Heart right ventricle (tissue), 16 donors: ENCODE measurements at regions not wholly inside any gene's neighbourhood (a gene's known extent, or its start where the extent isn't known, plus 50 kb on each side); places are given as distances from the start of the nearest gene placed in this dataset.

Experiments used
- ATAC-seq, 8 donors: fragments of 200-7000 bp; cut with Tn5 transposase; one replicate each; pipeline ENCODE4 v1.9.1; 2020; ENCODE audit warnings: mild to moderate bottlenecking in 8 of 8, moderate library complexity in 8 of 8, moderate number of reproducible peaks in 1 of 8
- DNase-seq, 2 donors: peaks; one replicate each; pipeline ENCODE4 v3.0.0-alpha.2; 2020
- H3K27ac ChIP-seq, 10 donors: fragments of 200-600 bp; sonication (generic) in 2 of 10; one replicate each; pipeline versions ENCODE4 v1.5.0 to v1.8.0; 2020 to 2022; ENCODE audit warnings: mild to moderate bottlenecking in 3 of 10
- H3K27me3 ChIP-seq, 7 donors: fragments of 200-600 bp; one replicate each; pipeline ENCODE4 v1.8.0; 2021 to 2022; ENCODE audit warnings: mild to moderate bottlenecking in 2 of 7
- H3K36me3 ChIP-seq, 9 donors: fragments of 200-600 bp; sonication (generic) in 1 of 9; one replicate each; pipeline versions ENCODE4 v1.5.0 to v1.8.0; 2020 to 2022; ENCODE audit warnings: mild to moderate bottlenecking in 2 of 9
- H3K4me1 ChIP-seq, 9 donors: fragments of 200-600 bp; sonication (generic) in 1 of 9; one replicate each; pipeline versions ENCODE4 v1.5.0 to v1.8.0; 2020 to 2022; ENCODE audit warnings: mild to moderate bottlenecking in 4 of 9
- H3K4me3 ChIP-seq, 10 donors: fragments of 200-600 bp; sonication (generic) in 2 of 10; one replicate each; pipeline versions ENCODE4 v1.5.0 to v1.8.0; 2020 to 2022; ENCODE audit warnings: mild to moderate bottlenecking in 7 of 10, moderate library complexity in 2 of 10
- H3K9me3 ChIP-seq, 11 donors: fragments of 200-600 bp in 10 of 11; sonication (generic) in 2 of 11; one replicate each; pipeline versions ENCODE4 v1.5.0 to v1.8.0; 2013 to 2022; ENCODE audit warnings: mild to moderate bottlenecking in 2 of 11, control low read depth in 1 of 11, moderate library complexity in 1 of 11
- WGBS, 2 donors: extraction: QIAGEN DNeasy Blood & Tissue Kit; methylation state at CpG; one replicate each; pipeline ENCODE4 v1.1.7; 2013; ENCODE audit warnings: inconsistent platforms in 1 of 2; 5-methylcytosine and 5-hydroxymethylcytosine counted together
- intact Hi-C, 10 donors: fragments of 100-400 bp; cut with DNase I; formaldehyde crosslinking; loops; one replicate each; pipeline versions ENCODE4 v1.11.1 to v1.14.2; 2022
- TF ChIP-seq, protein P1 (sequence below), 9 donors: fragments of 200-600 bp; sonication (generic) in 2 of 9; IDR thresholded peaks; one replicate each; pipeline versions ENCODE4 v1.5.0 to v1.8.0; 2021 to 2022; ENCODE audit warnings: antibody characterized with exemption in 9 of 9, mild to moderate bottlenecking in 5 of 9, moderate library complexity in 1 of 9
- donor health status: Arrhythmogenic right ventricular cardiomyopathy.
- donor health status: ischemic (EF 13 %, LVEDD 7.1; RV severe dilation, severe dysfunction).
- donor health status: healthy with polysubstance abuse.
- donor health status: DM: no; HTN: yes; CAD: no.
- donor health status: DM: no; HTN: no; CAD: no.
- donor health status: ischemic (EF 25% LVEDD 6.9; RV normal size, moderate dysfunction).
- donor health status: ischemic (EF 25% LVEDD 5.7; RV mildly dilated, moderate dysfunction).
- donor health status: healthy.
- donor health status: DM: yes; HTN: yes; CAD: no.
- donor health status: Ischemic cardiomyopathy.
- donor health status: ischemic (EF 35%, LVEDD 5.7; RV mildly dilated, moderate dysfunction).
- donor health status: nonischemic (EF 11% LVEDD 7.7; RV severe dilation, severe dysfunction).
- donor health status: DM: yes; HTN: yes; CAD: no.
- donor health status: PGD.
- donor health status: ischemic (EF 29% LVEDD 5.4; RV normal size, mild dysfunction).
- donor health status: nonischemic (EF 23%, LVEDD 6.1; RV moderate dilation, normal function).

GRCh38 chr10:10043083-10043482 lies 974.6 kb upstream of the CELF2 start:
- Histone ChIP-seq H3K27ac (no peak overlapping the region), H3K36me3 (no peaks in the 10 kb centered on the region), H3K27me3 (no peaks in the 10 kb centered on the region), H3K9me3 (no peaks in the 10 kb centered on the region), H3K4me3 (no peak overlapping the region), H3K4me1 (no peaks in the 10 kb centered on the region)
- DNase-seq (no peak), ATAC-seq (no peak)
- WGBS, 2 donors: 0% methylated on average over 1 of the region's 1 CpG
- intact Hi-C loops: no loop called here
- TF ChIP-seq, protein P1, sequence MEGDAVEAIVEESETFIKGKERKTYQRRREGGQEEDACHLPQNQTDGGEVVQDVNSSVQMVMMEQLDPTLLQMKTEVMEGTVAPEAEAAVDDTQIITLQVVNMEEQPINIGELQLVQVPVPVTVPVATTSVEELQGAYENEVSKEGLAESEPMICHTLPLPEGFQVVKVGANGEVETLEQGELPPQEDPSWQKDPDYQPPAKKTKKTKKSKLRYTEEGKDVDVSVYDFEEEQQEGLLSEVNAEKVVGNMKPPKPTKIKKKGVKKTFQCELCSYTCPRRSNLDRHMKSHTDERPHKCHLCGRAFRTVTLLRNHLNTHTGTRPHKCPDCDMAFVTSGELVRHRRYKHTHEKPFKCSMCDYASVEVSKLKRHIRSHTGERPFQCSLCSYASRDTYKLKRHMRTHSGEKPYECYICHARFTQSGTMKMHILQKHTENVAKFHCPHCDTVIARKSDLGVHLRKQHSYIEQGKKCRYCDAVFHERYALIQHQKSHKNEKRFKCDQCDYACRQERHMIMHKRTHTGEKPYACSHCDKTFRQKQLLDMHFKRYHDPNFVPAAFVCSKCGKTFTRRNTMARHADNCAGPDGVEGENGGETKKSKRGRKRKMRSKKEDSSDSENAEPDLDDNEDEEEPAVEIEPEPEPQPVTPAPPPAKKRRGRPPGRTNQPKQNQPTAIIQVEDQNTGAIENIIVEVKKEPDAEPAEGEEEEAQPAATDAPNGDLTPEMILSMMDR (IDR thresholded peaks at IDR 0.05): no peak

DNA sequence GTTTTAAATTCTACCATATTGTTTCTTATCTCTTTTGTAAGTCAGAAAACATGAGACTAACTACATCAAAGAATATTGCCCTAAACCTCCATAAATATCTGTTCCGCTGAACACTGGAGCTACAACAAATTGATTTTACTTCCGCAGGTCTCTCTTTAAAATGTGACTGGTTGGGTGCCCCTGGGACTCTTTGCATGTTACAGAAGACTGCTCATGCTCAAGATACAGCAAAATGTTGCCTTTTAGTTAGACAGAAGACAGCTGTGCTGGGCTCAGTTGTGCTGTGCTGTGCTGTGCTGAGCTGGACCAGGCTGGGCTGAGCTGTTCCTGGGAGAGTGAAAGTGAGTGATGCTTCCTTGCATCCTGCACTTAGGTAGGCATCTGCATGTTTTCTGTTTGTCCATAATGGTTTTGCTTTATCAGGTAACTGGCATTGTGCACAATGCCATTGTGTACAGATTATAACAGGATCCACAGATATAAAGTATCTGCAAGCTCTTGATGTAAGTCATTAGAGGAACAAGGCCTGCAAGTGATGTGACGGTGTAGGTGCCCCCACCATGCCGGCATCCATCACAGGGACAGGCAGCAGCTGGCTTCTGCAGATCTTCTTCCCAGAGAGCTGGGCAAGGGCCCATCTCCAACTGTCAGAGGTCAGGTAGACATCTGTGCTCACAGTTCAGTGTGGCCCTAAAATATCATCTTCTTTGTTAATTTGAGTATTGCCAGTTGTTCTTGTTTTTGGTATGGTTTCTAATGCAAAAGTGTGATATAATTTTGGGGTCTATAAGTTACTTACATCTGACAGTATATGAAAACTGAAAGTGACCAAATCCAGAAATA lies 972.5 kb upstream of the CELF2 start:
- intact Hi-C loops: no loop called here
- Histone ChIP-seq H3K4me1 (no peaks in the 10 kb centered on the region), H3K27me3 (no peaks in the 10 kb centered on the region), H3K27ac (no peak overlapping the region), H3K9me3 (no peaks in the 10 kb centered on the region), H3K4me3 (no peak overlapping the region), H3K36me3 (no peaks in the 10 kb centered on the region)
- DNase-seq (no peak), ATAC-seq (peak in 1 of 8 donors; percentile 44)
- TF ChIP-seq, protein P1 (IDR thresholded peaks at IDR 0.05): no peak
- WGBS, 2 donors: 81 to 82% methylated on average over 4 of the region's 4 CpGs

- Histone ChIP-seq H3K27ac (no peak overlapping the region), H3K9me3 (no peaks in the 10 kb centered on the region), H3K4me3 (no peak overlapping the region), H3K36me3 (no peaks in the 10 kb centered on the region), H3K4me1 (no peaks in the 10 kb centered on the region), H3K27me3 (no peaks in the 10 kb centered on the region)
- intact Hi-C loops: no loop called here
- DNase-seq: no peak
- 82 to 90% methylated on average over 2 of the region's 2 CpGs for WGBS, 2 donors
- TF ChIP-seq, protein P1 (IDR thresholded peaks at IDR 0.05): no peak
- ATAC-seq: no peak
Observed at GRCh38 chr10:10045765-10046028, 972.0 kb upstream of the CELF2 start.

GRCh38 chr10:10047426-10047825 lies 970.2 kb upstream of the CELF2 start:
- H3K4me3 ChIP-seq: no peak overlapping the region
- TF ChIP-seq, protein P1 (IDR thresholded peaks at IDR 0.05): no peak
- no peaks in the 10 kb centered on the region for H3K27me3 ChIP-seq
- DNase-seq: no peak
- H3K9me3 ChIP-seq: no peaks in the 10 kb centered on the region
- 76 to 83% methylated on average over 7 of the region's 7 CpGs for WGBS, 2 donors
- intact Hi-C loops: no loop called here
- ATAC-seq: peak in 2 of 8 donors; percentile 26 to 49
- no peaks in the 10 kb centered on the region for H3K36me3 ChIP-seq
- no peaks in the 10 kb centered on the region for H3K4me1 ChIP-seq
- H3K27ac ChIP-seq: no peak overlapping the region
